Smooth muscle cell (in vitro differentiated cells): ENCODE measurements at regions not wholly inside any gene's neighbourhood (a gene's known extent, or its start where the extent isn't known, plus 50 kb on each side); places are given as distances from the start of the nearest gene placed in this dataset.

ENCODE experiments used
- DNase-seq: peaks from one replicate; lab custom pipeline; 2025; ENCODE audit not compliant: unreplicated experiment; lab: John Stamatoyannopoulos, UW
- H2AFZ ChIP-seq: fragments of 200-600 bp; sonication (generic); 2 replicates; pipeline ENCODE4 v1.6.0; 2016; ENCODE audit warnings: antibody characterized with exemption, low read depth, mild to moderate bottlenecking
- H3F3A ChIP-seq: fragments of 200-600 bp; sonication (generic); 2 replicates; pipeline ENCODE4 v1.6.0; 2017; ENCODE audit warnings: antibody characterized with exemption, low read depth
- H3K27ac ChIP-seq: fragments of 200-600 bp; sonication (generic); 2 replicates; pipeline ENCODE4 v1.5.1; 2016; ENCODE audit warnings: low read depth, mild to moderate bottlenecking
- H3K27me3 ChIP-seq: fragments of 200-600 bp; sonication (generic); 2 replicates; pipeline ENCODE4 v1.6.1; 2016; ENCODE audit warnings: low read depth, mild to moderate bottlenecking
- H3K36me3 ChIP-seq: fragments of 200-600 bp; sonication (generic); 2 replicates; pipeline ENCODE4 v1.5.1; 2016; ENCODE audit warnings: low read depth
- H3K4me1 ChIP-seq: fragments of 200-600 bp; sonication (generic); 2 replicates; pipeline ENCODE4 v1.5.1; 2016; ENCODE audit warnings: low read depth
- H3K4me2 ChIP-seq: fragments of 200-600 bp; sonication (generic); 2 replicates; pipeline ENCODE4 v1.6.0; 2016; ENCODE audit warnings: mild to moderate bottlenecking
- H3K4me3 ChIP-seq: fragments of 200-600 bp; sonication (generic); 2 replicates; pipeline ENCODE4 v1.5.1; 2016; ENCODE audit warnings: mild to moderate bottlenecking
- H3K79me2 ChIP-seq: fragments of 200-600 bp; sonication (generic); 2 replicates; pipeline ENCODE4 v1.6.0; 2016; ENCODE audit warnings: low read depth, mild to moderate bottlenecking
- H3K9ac ChIP-seq: fragments of 200-600 bp; sonication (generic); 2 replicates; pipeline ENCODE4 v1.6.0; 2016; ENCODE audit warnings: low read depth
- H3K9me3 ChIP-seq: fragments of 200-600 bp; sonication (generic); replicated peaks from 2 replicates; pipeline ENCODE4 v1.5.1; 2016; ENCODE audit warnings: low read depth
- H4K20me1 ChIP-seq: fragments of 200-600 bp; sonication (generic); 2 replicates; pipeline ENCODE4 v1.6.0; 2016; ENCODE audit warnings: low read depth
- WGBS: methylation state at CpG from one replicate; pipeline ENCODE4 v1.1.7; 2016; ENCODE audit warnings: low lambda C conversion rate; 5-methylcytosine and 5-hydroxymethylcytosine counted together
- TF ChIP-seq, protein P1 (sequence below): fragments of 200-600 bp; sonication (generic); IDR thresholded peaks from 2 replicates; pipeline ENCODE4 v1.5.1; 2017; ENCODE audit warnings: borderline replicate concordance, mild to moderate bottlenecking, antibody characterized with exemption; ENCODE audit not compliant: insufficient read depth, poor library complexity, severe bottlenecking

DNA sequence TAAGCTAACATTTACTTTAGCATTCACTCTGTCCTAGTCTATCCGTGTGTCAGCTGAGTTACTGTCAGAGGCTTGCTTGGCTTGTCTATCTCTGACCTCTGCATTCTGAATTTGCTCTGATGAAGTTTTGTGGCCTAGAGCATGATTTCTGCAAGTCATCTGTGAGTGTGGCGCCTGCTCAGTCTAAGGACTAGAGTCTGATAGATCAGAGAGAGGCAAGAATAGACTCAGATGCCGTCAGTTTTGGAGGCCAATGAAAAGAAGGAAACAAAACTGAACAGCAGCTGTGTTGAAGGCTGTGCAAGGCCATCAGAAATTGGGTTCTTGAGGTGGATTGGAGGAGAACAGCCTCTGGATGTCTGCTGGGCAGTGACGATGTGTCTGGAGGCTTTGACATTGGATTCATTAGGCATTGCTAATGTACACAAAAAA lies 573.1 kb downstream of the USP25 start:
- H3K36me3 ChIP-seq, result no peaks in the 10 kb centered on the region
- no peak overlapping the region for H3K4me2 ChIP-seq
- no peak overlapping the region for H3K4me3 ChIP-seq
- peak overlapping the region; percentile 87 for H2AFZ ChIP-seq
- H3K4me1 ChIP-seq, result peaks cover 3% of the 10 kb centered on the region
- H3K9ac ChIP-seq, result no peak overlapping the region
- WGBS, result 67% methylated on average over 4 of the region's 4 CpGs
- H3F3A ChIP-seq, result no peaks in the 10 kb centered on the region
- no peaks in the 10 kb centered on the region for H4K20me1 ChIP-seq
- H3K79me2 ChIP-seq, result no peaks in the 10 kb centered on the region
- no peak for DNase-seq
- H3K9me3 ChIP-seq, result no peaks in the 10 kb centered on the region
- H3K27me3 ChIP-seq, result no peaks in the 10 kb centered on the region
- TF ChIP-seq, protein P1, sequence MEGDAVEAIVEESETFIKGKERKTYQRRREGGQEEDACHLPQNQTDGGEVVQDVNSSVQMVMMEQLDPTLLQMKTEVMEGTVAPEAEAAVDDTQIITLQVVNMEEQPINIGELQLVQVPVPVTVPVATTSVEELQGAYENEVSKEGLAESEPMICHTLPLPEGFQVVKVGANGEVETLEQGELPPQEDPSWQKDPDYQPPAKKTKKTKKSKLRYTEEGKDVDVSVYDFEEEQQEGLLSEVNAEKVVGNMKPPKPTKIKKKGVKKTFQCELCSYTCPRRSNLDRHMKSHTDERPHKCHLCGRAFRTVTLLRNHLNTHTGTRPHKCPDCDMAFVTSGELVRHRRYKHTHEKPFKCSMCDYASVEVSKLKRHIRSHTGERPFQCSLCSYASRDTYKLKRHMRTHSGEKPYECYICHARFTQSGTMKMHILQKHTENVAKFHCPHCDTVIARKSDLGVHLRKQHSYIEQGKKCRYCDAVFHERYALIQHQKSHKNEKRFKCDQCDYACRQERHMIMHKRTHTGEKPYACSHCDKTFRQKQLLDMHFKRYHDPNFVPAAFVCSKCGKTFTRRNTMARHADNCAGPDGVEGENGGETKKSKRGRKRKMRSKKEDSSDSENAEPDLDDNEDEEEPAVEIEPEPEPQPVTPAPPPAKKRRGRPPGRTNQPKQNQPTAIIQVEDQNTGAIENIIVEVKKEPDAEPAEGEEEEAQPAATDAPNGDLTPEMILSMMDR, result no peak
- H3K27ac ChIP-seq, result no peak overlapping the region

DNA sequence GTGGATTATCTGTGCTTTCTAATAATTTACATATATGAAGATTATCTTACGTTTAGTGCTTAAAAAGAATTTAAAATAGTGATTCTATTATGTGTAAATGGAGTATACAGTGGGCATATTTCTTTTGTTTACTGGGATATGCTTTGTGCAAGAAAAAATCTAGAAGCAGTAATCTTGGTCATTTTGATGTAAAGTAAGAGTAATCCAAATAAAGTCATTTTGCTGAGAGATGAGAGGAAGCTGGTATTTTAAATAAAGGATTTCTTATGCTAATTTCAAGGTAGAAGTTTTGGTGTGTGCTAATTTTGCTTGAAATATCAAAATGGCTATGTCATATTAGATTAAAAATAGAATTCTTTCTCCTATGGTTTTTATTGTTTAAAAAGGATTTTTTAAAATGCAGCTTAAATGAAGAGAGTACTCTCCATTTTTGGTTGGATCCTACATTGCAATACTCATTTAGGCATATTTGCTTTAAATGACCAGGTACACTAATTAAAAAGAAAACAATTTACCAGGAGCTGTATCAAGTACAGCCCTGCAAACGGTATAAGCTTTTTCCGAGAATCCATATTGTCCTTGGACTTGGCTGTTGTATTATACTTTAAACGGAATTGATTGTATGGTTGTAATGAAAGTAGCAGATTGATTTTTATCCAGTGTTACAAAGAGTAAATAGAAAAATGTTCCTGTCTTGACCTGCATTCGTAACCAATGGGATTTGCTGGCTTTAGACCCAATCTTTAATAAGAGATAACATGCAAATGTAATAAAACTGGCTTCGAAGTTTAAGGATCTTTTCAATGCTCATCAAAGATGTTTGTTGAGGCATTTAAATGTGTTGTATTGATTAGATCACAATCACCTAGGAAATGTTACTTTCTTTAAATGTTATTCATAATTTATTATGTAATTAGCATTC lies 574.7 kb downstream of the USP25 start:
- Histone ChIP-seq H3K79me2 (no peaks in the 10 kb centered on the region), H4K20me1 (no peaks in the 10 kb centered on the region), H3K27me3 (no peaks in the 10 kb centered on the region), H3K9ac (no peak overlapping the region), H3K4me2 (no peak overlapping the region), H3K27ac (no peak overlapping the region), H3K9me3 (no peaks in the 10 kb centered on the region), H3K4me1 (peaks cover 3% of the 10 kb centered on the region), H3K4me3 (no peak overlapping the region), H2AFZ (no peak overlapping the region), H3K36me3 (no peaks in the 10 kb centered on the region), H3F3A (no peaks in the 10 kb centered on the region)
- WGBS, result 95% methylated on average over 6 of the region's 6 CpGs
- DNase-seq, result no peak
- TF ChIP-seq, protein P1, result no peak

DNA sequence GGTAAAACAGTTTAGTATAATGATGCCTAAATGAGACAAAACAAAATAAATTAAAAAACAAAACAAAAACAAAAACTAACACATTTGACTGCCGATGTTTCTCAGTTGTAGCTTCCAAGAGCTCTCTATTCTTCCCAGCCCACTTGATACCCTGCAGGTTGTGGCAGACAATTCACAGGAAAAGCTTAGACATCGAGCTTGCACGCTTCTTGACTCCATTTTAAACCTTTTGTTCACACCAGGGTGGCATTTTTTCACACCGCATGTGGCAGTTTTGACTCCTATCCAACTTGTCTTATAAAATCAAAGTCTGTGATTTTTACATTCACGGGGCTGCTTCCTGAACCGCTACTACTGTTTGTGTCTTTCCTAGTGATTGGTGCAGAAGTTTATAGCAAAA lies 575.9 kb downstream of the USP25 start:
- no peaks in the 10 kb centered on the region for H3F3A ChIP-seq
- no peaks in the 10 kb centered on the region for H3K9me3 ChIP-seq
- no peaks in the 10 kb centered on the region for H4K20me1 ChIP-seq
- no peaks in the 10 kb centered on the region for H3K79me2 ChIP-seq
- no peak overlapping the region for H3K9ac ChIP-seq
- H3K36me3 ChIP-seq, result no peaks in the 10 kb centered on the region
- no peaks in the 10 kb centered on the region for H3K27me3 ChIP-seq
- no peak overlapping the region for H3K27ac ChIP-seq
- H2AFZ ChIP-seq, result no peak overlapping the region
- H3K4me3 ChIP-seq, result no peak overlapping the region
- TF ChIP-seq, protein P1, result no peak
- H3K4me2 ChIP-seq, result no peak overlapping the region
- DNase-seq, result no peak
- WGBS, result 89% methylated on average over 6 of the region's 6 CpGs
- H3K4me1 ChIP-seq, result peaks cover 3% of the 10 kb centered on the region

DNA sequence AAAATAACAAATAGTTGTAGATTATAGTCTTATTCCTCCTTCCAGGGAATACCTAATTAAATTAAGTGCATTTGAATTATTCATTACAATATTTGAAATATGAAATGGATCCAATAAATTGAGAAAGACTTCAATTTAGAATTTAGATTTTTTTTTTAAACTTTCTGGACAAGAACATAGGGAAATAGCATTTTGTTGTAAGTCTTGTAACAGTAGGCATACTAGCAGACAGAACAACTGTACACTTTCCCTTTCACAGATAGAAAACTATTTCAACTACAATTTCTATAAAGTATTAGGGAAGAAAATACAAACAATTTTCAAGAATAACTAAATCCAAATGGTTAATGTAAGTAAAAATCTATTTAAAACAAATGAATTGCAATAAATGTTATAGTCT lies 577.5 kb downstream of the USP25 start:
- TF ChIP-seq, protein P1, result no peak
- Histone ChIP-seq H3K36me3 (no peaks in the 10 kb centered on the region), H3K9ac (no peak overlapping the region), H3F3A (no peaks in the 10 kb centered on the region), H2AFZ (no peak overlapping the region), H4K20me1 (no peaks in the 10 kb centered on the region), H3K79me2 (no peaks in the 10 kb centered on the region), H3K4me1 (peaks cover 3% of the 10 kb centered on the region), H3K9me3 (no peaks in the 10 kb centered on the region), H3K4me2 (no peak overlapping the region), H3K27ac (no peak overlapping the region), H3K4me3 (no peak overlapping the region), H3K27me3 (no peaks in the 10 kb centered on the region)
- no peak for DNase-seq
